ENCODE measurements at regions not wholly inside any gene's neighbourhood (a gene's known extent, or its start where the extent isn't known, plus 50 kb on each side); places are given as distances from the start of the nearest gene placed in this dataset.

- no peak for DNase-seq (ENCODE audit: low read depth in 3 of 3)
These were observed 318.8 kb downstream of the PIK3R1 start for GRCh38 chr5:68534131-68534940.

- no peak for DNase-seq (ENCODE audit: low read depth in 3 of 3)
These were observed 319.5 kb downstream of the PIK3R1 start for GRCh38 chr5:68534956-68535520.

- DNase-seq (ENCODE audit: low read depth in 3 of 3): no peak
These were observed 323.4 kb downstream of the PIK3R1 start for GRCh38 chr5:68538814-68539420.

GRCh38 chr5:68540798-68541590 lies 325.4 kb downstream of the PIK3R1 start:
- no peak for DNase-seq (ENCODE audit: low read depth in 3 of 3)

- DNase-seq (ENCODE audit: low read depth in 3 of 3): no peak
These were observed 326.7 kb downstream of the PIK3R1 start for GRCh38 chr5:68542207-68542606.

GRCh38 chr5:68543212-68543611 lies 327.7 kb downstream of the PIK3R1 start:
- DNase-seq (ENCODE audit: low read depth in 3 of 3): no peak

GRCh38 chr5:68544091-68544647 lies 328.6 kb downstream of the PIK3R1 start:
- no peak for DNase-seq (ENCODE audit: low read depth in 3 of 3)

- no peak for DNase-seq (ENCODE audit: low read depth in 3 of 3)
These were observed 329.3 kb downstream of the PIK3R1 start for GRCh38 chr5:68544648-68545552.

GRCh38 chr5:68545636-68546295 lies 330.2 kb downstream of the PIK3R1 start:
- DNase-seq (ENCODE audit: low read depth in 3 of 3): no peak

- DNase-seq (ENCODE audit: low read depth in 3 of 3): no peak
These were observed 331.5 kb downstream of the PIK3R1 start for GRCh38 chr5:68547056-68547455.

GRCh38 chr5:68547622-68548021 lies 332.1 kb downstream of the PIK3R1 start:
- no peak for DNase-seq (ENCODE audit: low read depth in 3 of 3)

- DNase-seq (ENCODE audit: low read depth in 3 of 3): no peak
These were observed 333.6 kb downstream of the PIK3R1 start for GRCh38 chr5:68548959-68549676.

GRCh38 chr5:68550015-68550414 lies 334.5 kb downstream of the PIK3R1 start:
- DNase-seq (ENCODE audit: low read depth in 3 of 3): no peak

GRCh38 chr5:68551436-68551835 lies 335.9 kb downstream of the PIK3R1 start:
- DNase-seq (ENCODE audit: low read depth in 3 of 3): no peak

- no peak for DNase-seq (ENCODE audit: low read depth in 3 of 3)
These were observed 339.2 kb downstream of the PIK3R1 start for GRCh38 chr5:68554571-68555279.

- no peak for DNase-seq (ENCODE audit: low read depth in 3 of 3)
These were observed 340.5 kb downstream of the PIK3R1 start for GRCh38 chr5:68555907-68556681.

GRCh38 chr5:68557162-68557936 lies 341.8 kb downstream of the PIK3R1 start:
- DNase-seq (ENCODE audit: low read depth in 3 of 3): no peak

All from stimulated activated CD4-positive, alpha-beta T cell treated with anti-CD3 and anti-CD28 coated beads, TNF-alpha, amount 100 ng/mL, for 4 hours (primary cell).